Testis (tissue), 2 donors: ENCODE measurements at regions not wholly inside any gene's neighbourhood (a gene's known extent, or its start where the extent isn't known, plus 50 kb on each side); places are given as distances from the start of the nearest gene placed in this dataset.

ENCODE experiments used
- POLR2A ChIP-seq: fragments of 450-650 bp; IDR thresholded peaks from one replicate; pipeline ENCODE4 v1.6.1; 2017; ENCODE audit warnings: antibody characterized with exemption, mild to moderate bottlenecking, moderate library complexity
- TF ChIP-seq, protein P1 (sequence below), 3 experiments: fragments of 450-650 bp in 2 of 3; fragments of 200-600 bp in 1 of 3; sonication (generic) in 1 of 3; IDR thresholded peaks; one replicate each; pipeline ENCODE4 v1.5.1; 2016 to 2019; ENCODE audit warnings: antibody characterized with exemption in 3 of 3, mild to moderate bottlenecking in 2 of 3, moderate library complexity in 1 of 3

DNA sequence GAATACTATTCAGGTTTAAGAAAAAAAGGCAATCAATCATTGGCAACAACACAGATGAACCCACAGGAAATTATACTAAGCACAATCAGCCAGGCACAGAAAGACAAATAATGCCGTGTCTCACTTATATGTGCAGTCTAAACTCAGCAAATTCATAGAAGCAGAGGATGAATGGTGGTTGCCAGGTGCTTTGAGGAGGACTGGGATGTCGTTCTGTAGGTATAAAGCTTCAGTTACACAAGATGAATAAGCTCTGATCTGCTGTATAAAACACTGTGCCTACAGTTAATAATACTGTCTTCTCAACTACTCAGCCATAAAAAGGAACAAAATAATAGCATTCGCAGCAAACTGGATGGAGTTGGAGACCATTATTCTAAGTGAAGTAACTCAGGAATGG, 324.8 kb upstream of the HSFY2 start:
- no peak for TF ChIP-seq POLR2A
- TF ChIP-seq, protein P1, sequence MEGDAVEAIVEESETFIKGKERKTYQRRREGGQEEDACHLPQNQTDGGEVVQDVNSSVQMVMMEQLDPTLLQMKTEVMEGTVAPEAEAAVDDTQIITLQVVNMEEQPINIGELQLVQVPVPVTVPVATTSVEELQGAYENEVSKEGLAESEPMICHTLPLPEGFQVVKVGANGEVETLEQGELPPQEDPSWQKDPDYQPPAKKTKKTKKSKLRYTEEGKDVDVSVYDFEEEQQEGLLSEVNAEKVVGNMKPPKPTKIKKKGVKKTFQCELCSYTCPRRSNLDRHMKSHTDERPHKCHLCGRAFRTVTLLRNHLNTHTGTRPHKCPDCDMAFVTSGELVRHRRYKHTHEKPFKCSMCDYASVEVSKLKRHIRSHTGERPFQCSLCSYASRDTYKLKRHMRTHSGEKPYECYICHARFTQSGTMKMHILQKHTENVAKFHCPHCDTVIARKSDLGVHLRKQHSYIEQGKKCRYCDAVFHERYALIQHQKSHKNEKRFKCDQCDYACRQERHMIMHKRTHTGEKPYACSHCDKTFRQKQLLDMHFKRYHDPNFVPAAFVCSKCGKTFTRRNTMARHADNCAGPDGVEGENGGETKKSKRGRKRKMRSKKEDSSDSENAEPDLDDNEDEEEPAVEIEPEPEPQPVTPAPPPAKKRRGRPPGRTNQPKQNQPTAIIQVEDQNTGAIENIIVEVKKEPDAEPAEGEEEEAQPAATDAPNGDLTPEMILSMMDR (IDR thresholded peaks at IDR 0.05), result no peak
